GM21360 (cell line): ENCODE measurements at regions not wholly inside any gene's neighbourhood (a gene's known extent, or its start where the extent isn't known, plus 50 kb on each side); places are given as distances from the start of the nearest gene placed in this dataset.

ENCODE experiments used
- ATAC-seq: cut with Tn5 transposase; IDR thresholded peaks from one replicate; pipeline ENCODE4 v1.9.1; 2021; ENCODE audit warnings: mild to moderate bottlenecking, moderate library complexity; ENCODE audit not compliant: unreplicated experiment

GRCh38 chr9:21561502-21561901 lies 79.4 kb upstream of the IFNE start:
- ATAC-seq = no peak

- no peak for ATAC-seq
These were observed 82.1 kb upstream of the IFNE start for GRCh38 chr9:21564175-21564574.

- ATAC-seq = no peak
These were observed 83.0 kb upstream of the IFNE start for GRCh38 chr9:21565155-21565554.

- ATAC-seq = no peak
These were observed 85.8 kb upstream of the IFNE start for GRCh38 chr9:21567926-21568325.

- no peak for ATAC-seq
These were observed 86.4 kb upstream of the IFNE start for GRCh38 chr9:21568484-21568883.

GRCh38 chr9:21569721-21570120 lies 87.6 kb upstream of the IFNE start:
- no peak for ATAC-seq

- no peak for ATAC-seq
These were observed 88.6 kb upstream of the IFNE start for GRCh38 chr9:21570643-21571275.

- no peak for ATAC-seq
These were observed 92.1 kb upstream of the IFNE start for GRCh38 chr9:21574261-21574660.

- peak; percentile 59 for ATAC-seq
These were observed 94.4 kb upstream of the IFNE start for GRCh38 chr9:21576331-21577189.

- ATAC-seq = no peak
These were observed 97.1 kb upstream of the IFNE start for GRCh38 chr9:21579247-21579671.

- no peak for ATAC-seq
These were observed 97.6 kb upstream of the IFNE start for GRCh38 chr9:21579743-21580142.

- no peak for ATAC-seq
These were observed 98.7 kb upstream of the IFNE start for GRCh38 chr9:21580636-21581378.

GRCh38 chr9:21583628-21584377 lies 101.7 kb upstream of the IFNE start:
- ATAC-seq = no peak

- no peak for ATAC-seq
These were observed 102.8 kb upstream of the IFNE start for GRCh38 chr9:21584890-21585289.

GRCh38 chr9:21585756-21586752 lies 103.9 kb upstream of the IFNE start:
- no peak for ATAC-seq

GRCh38 chr9:21589344-21590056 lies 107.4 kb upstream of the IFNE start:
- ATAC-seq = no peak

- ATAC-seq = no peak
These were observed 108.2 kb upstream of the IFNE start for GRCh38 chr9:21590058-21590996.
